ENCODE measurements at regions not wholly inside any gene's neighbourhood (a gene's known extent, or its start where the extent isn't known, plus 50 kb on each side); places are given as distances from the start of the nearest gene placed in this dataset.

- TF ChIP-seq HNF4G (IDR thresholded peaks at IDR 0.05) = no peak
- TF ChIP-seq ATF3 (IDR thresholded peaks at IDR 0.05) = no peak
- TF ChIP-seq YY1 (IDR thresholded peaks at IDR 0.05) = no peak
- TF ChIP-seq CTCF (IDR thresholded peaks at IDR 0.05; ENCODE audit: low read depth, low read length, missing input control) = no peak
- no peak for TF ChIP-seq EGR1 (IDR thresholded peaks at IDR 0.05; ENCODE audit: low read depth in 2 of 2)
Measured at GRCh38 chr9:126270556-126270955, 56.1 kb upstream of the MVB12B start.
